ENCODE measurements at regions not wholly inside any gene's neighbourhood (a gene's known extent, or its start where the extent isn't known, plus 50 kb on each side); places are given as distances from the start of the nearest gene placed in this dataset.

- H3K4me3 ChIP-seq (ENCODE audit: control insufficient read depth in 2 of 3, extremely low read depth in 1 of 3, insufficient read depth in 2 of 3, low read depth in 1 of 3, low read length in 3 of 3) = no peak overlapping the region
- H2AFZ ChIP-seq (ENCODE audit: control insufficient read depth, low read length) = no peak overlapping the region
- dilution Hi-C loops (cut with MboI; ENCODE audit: extremely low pct_ligation_motif_present, low sequenced_read_pairs) = no loop called here
- no peaks in the 10 kb centered on the region for H3K9me3 ChIP-seq (ENCODE audit: control insufficient read depth, low read depth, low read length)
- no peak for DNase-seq (ENCODE audit: low read depth, low spot score)
- FAIRE-seq = no peak
- H3K27me3 ChIP-seq (ENCODE audit: control insufficient read depth, extremely low read depth, insufficient read depth, low read length) = no peaks in the 10 kb centered on the region
- H4K20me1 ChIP-seq (ENCODE audit: control insufficient read depth, extremely low read depth, insufficient read depth, low read length) = no peaks in the 10 kb centered on the region
- no peaks in the 10 kb centered on the region for H3K79me2 ChIP-seq (ENCODE audit: control insufficient read depth, insufficient read depth, low read length)
- H3K4me1 ChIP-seq (ENCODE audit: control insufficient read depth, extremely low read depth, insufficient read depth, low read length) = no peaks in the 10 kb centered on the region
- H3K9ac ChIP-seq (ENCODE audit: control insufficient read depth, extremely low read depth, insufficient read depth, low read length) = no peak overlapping the region
- no peaks in the 10 kb centered on the region for H3K9me1 ChIP-seq (ENCODE audit: control insufficient read depth, extremely low read depth, insufficient read depth, low read length)
- no peak for TF ChIP-seq EZH2 (IDR thresholded peaks at IDR 0.05; ENCODE audit: low read length)
- no peak for TF ChIP-seq CTCF (optimal IDR thresholded peaks at IDR 0.05 in 1 of 3, IDR thresholded peaks at IDR 0.05 in 1 of 3, conservative IDR thresholded peaks at IDR 0.05 in 1 of 3; ENCODE audit: extremely low read depth in 1 of 3, insufficient read depth in 2 of 3, low read length in 3 of 3)
- no peak overlapping the region for H3K27ac ChIP-seq (ENCODE audit: control insufficient read depth, insufficient read depth, low read length)
- no peaks in the 10 kb centered on the region for H3K36me3 ChIP-seq (ENCODE audit: control insufficient read depth in 2 of 2, extremely low read depth in 1 of 2, insufficient read depth in 2 of 2, low read length in 2 of 2)
- no peak overlapping the region for H3K4me2 ChIP-seq (ENCODE audit: control insufficient read depth, extremely low read depth, insufficient read depth, low read depth, low read length)
Observed at GRCh38 chr7:24510759-24511158, 62.5 kb upstream of the PALS2 start.

GRCh38 chr7:24517166-24517565 is 56.1 kb upstream of the PALS2 start:
- Histone ChIP-seq H3K4me2 (ENCODE audit: control insufficient read depth, extremely low read depth, insufficient read depth, low read depth, low read length) (no peak overlapping the region), H3K4me3 (ENCODE audit: control insufficient read depth in 2 of 3, extremely low read depth in 1 of 3, insufficient read depth in 2 of 3, low read depth in 1 of 3, low read length in 3 of 3) (no peak overlapping the region), H3K36me3 (ENCODE audit: control insufficient read depth in 2 of 2, extremely low read depth in 1 of 2, insufficient read depth in 2 of 2, low read length in 2 of 2) (no peaks in the 10 kb centered on the region), H2AFZ (ENCODE audit: control insufficient read depth, low read length) (no peak overlapping the region), H3K4me1 (ENCODE audit: control insufficient read depth, extremely low read depth, insufficient read depth, low read length) (no peaks in the 10 kb centered on the region), H4K20me1 (ENCODE audit: control insufficient read depth, extremely low read depth, insufficient read depth, low read length) (no peaks in the 10 kb centered on the region), H3K9ac (ENCODE audit: control insufficient read depth, extremely low read depth, insufficient read depth, low read length) (no peak overlapping the region), H3K9me1 (ENCODE audit: control insufficient read depth, extremely low read depth, insufficient read depth, low read length) (no peaks in the 10 kb centered on the region), H3K27ac (ENCODE audit: control insufficient read depth, insufficient read depth, low read length) (no peak overlapping the region), H3K79me2 (ENCODE audit: control insufficient read depth, insufficient read depth, low read length) (no peaks in the 10 kb centered on the region), H3K9me3 (ENCODE audit: control insufficient read depth, low read depth, low read length) (no peaks in the 10 kb centered on the region), H3K27me3 (ENCODE audit: control insufficient read depth, extremely low read depth, insufficient read depth, low read length) (no peaks in the 10 kb centered on the region)
- DNase-seq (ENCODE audit: low read depth, low spot score) = no peak
- TF ChIP-seq CTCF (optimal IDR thresholded peaks at IDR 0.05 in 1 of 3, IDR thresholded peaks at IDR 0.05 in 1 of 3, conservative IDR thresholded peaks at IDR 0.05 in 1 of 3; ENCODE audit: extremely low read depth in 1 of 3, insufficient read depth in 2 of 3, low read length in 3 of 3) (no peak), EZH2 (IDR thresholded peaks at IDR 0.05; ENCODE audit: low read length) (no peak)
- dilution Hi-C loops (cut with MboI; ENCODE audit: extremely low pct_ligation_motif_present, low sequenced_read_pairs) = no loop called here
- no peak for FAIRE-seq

Measured in keratinocyte (primary cell).